ENCODE measurements at regions not wholly inside any gene's neighbourhood (a gene's known extent, or its start where the extent isn't known, plus 50 kb on each side); places are given as distances from the start of the nearest gene placed in this dataset.
A peak's percentile ranks its signal among the peaks of the same experiment; 100 is the strongest.

DNA sequence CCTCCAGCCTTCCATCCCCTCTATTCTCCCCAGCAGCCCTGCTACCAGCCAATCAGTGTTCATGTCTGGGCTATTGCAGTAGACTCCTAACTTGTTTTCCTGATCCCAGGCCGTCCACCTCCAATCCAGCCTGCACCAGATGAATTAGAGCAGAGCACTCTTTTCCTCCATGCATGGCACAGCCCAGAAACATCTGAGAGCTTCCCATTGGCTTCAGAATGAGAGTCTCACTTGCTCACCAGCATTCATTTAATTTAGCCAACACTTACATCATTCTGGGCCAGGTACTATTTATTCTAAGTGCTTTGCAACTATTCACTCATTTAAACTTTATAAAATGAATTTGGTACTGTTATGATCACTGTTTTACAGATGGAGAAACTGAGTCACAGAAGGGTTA lies 51.4 kb upstream of the DUSP5 start:
- H3K4me3 ChIP-seq (ENCODE audit: low read depth, low read length): no peak overlapping the region
- TF ChIP-seq, protein P1, sequence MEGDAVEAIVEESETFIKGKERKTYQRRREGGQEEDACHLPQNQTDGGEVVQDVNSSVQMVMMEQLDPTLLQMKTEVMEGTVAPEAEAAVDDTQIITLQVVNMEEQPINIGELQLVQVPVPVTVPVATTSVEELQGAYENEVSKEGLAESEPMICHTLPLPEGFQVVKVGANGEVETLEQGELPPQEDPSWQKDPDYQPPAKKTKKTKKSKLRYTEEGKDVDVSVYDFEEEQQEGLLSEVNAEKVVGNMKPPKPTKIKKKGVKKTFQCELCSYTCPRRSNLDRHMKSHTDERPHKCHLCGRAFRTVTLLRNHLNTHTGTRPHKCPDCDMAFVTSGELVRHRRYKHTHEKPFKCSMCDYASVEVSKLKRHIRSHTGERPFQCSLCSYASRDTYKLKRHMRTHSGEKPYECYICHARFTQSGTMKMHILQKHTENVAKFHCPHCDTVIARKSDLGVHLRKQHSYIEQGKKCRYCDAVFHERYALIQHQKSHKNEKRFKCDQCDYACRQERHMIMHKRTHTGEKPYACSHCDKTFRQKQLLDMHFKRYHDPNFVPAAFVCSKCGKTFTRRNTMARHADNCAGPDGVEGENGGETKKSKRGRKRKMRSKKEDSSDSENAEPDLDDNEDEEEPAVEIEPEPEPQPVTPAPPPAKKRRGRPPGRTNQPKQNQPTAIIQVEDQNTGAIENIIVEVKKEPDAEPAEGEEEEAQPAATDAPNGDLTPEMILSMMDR (IDR thresholded peaks at IDR 0.05; ENCODE audit: low read depth, low read length): no peak

DNA sequence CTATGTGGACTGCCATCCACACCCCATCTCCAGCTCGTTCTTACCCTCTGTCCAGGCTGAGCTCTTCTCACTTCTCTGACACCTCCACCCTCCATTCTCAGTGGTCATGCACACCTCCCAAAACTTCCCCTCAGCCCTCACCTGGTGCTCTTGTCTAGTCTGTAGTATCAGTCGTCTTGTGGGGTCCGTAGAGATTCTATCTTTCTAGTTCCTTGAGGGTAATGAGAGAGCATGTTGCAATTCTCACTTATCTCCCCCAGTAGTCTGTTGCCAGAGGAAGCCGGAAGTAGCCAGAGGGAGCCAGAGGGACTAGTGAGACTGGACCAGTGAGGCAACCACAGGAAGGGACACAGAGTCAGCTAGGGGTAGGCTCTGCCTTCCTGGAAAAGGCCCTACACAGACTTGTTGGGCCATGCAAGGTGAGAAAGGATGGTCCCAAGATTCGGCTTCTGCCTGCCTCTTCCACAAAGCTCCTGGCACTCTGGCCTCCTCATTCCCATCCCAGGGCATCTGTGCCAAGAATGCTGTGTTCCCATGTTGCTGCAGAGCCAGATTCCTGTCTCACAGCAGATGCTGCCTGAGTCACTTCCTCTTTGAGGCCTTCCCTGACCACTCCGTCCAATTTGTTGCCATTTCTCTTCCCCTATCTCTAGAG lies 50.6 kb upstream of the DUSP5 start:
- no peak overlapping the region for H3K4me3 ChIP-seq (ENCODE audit: low read depth, low read length)
- TF ChIP-seq, protein P1 (IDR thresholded peaks at IDR 0.05; ENCODE audit: low read depth, low read length): peak; percentile 16; the same call in 1 of the 2 replicates

DNA sequence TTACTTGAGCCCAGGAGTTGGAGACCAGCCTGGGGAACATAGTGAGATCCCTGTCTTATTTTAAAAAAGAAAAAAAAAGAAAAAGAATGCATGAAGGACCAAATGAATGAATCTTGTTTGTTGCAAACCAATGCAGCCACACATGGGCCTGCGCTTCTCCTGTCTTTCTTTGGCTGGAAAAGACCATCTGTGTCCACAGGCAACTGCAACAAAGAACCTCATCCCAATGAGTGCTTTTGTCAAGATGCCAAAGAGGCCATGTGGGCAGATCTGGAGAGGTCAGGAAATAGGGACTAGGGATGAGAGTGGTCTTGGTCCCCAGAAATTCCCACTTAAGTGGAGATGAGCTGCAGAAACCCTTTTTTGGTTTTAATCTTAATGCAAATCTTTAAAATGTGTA lies 49.8 kb upstream of the DUSP5 start:
- TF ChIP-seq, protein P1 (IDR thresholded peaks at IDR 0.05; ENCODE audit: low read depth, low read length): no peak
- no peak overlapping the region for H3K4me3 ChIP-seq (ENCODE audit: low read depth, low read length)

All from WI38 (cell line).